ENCODE measurements at regions not wholly inside any gene's neighbourhood (a gene's known extent, or its start where the extent isn't known, plus 50 kb on each side); places are given as distances from the start of the nearest gene placed in this dataset.

DNA sequence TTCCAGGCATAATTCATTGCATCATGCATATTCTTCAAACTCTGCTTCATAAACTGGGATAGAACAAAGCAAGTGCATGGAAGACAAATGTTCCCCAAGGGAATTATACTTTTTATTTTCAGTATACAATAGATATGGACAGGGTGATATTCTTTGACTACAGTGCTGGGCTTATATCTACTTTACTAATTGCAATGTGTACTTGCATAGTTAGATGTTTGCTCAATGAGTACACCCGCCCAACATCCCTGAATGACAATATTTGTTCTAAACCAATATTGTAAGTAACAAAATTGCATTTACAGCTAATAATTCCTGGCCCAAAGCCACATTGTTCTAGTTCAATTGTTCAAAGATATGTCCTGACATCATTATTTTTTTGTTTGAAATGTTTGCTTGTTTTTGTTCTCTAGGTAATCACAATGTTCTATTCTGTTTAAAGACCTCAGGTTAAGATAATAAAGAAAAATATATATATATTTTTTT lies 171.4 kb downstream of the PTN start:
- H3K9me3 Mint-ChIP-seq = peaks cover 6 to 13% of the 10 kb centered on the region in 2 donors
- no peaks in the 10 kb centered on the region for H3K27me3 Mint-ChIP-seq
- DNase-seq (no peak), ATAC-seq (no peak)
- H3K4me1 Mint-ChIP-seq = no peaks in the 10 kb centered on the region
- H3K4me3 Mint-ChIP-seq = no peak overlapping the region
- H3K27ac Mint-ChIP-seq = no peak overlapping the region

DNA sequence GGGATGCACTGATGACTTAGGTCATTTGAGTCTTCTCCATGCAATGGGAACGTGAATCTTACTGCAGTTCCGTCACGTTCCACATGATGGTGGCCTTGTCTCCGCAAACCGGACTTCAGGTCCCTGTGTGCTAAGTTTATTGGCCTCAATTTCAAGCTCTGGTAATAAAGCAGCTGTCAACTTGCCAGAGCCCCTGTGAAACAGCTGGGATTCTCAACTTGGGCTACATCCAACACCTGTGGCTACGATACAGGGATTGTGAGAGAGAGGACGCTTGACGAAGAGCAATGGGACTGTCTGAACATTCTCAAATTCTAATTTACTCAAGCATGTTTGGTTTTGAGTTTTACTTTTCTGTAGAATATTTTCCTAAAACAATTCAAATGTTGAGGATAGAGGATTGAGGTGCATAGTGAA lies 174.2 kb downstream of the PTN start:
- no peaks in the 10 kb centered on the region for H3K27me3 Mint-ChIP-seq
- no peak for ATAC-seq

DNA sequence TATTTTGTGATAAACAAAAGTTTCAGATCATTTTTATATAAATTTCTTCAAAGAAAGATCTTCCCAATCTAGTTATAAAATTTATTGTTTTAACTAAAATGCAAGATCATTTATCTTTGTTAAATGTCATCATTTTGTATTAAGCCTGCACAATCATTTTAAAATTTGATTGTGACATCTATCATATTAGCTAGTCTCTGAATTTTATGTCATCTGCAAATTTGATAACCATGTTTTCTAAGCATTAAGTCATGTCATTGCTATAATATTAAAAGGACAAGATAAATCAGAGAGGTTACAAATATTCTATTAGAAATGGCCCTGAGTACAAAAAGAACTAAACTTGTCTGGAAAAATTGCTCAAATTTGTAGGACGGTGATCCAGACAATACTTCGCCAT lies 175.9 kb downstream of the PTN start:
- Mint-ChIP-seq H3K27ac (no peak overlapping the region), H3K4me1 (no peaks in the 10 kb centered on the region), H3K9me3 (peaks cover 6 to 10% of the 10 kb centered on the region in 2 donors), H3K27me3 (no peaks in the 10 kb centered on the region), H3K4me3 (no peak overlapping the region)
- DNase-seq (no peak), ATAC-seq (no peak)

More for the DNA sequence above, 174.2 kb downstream of the PTN start:
- no peak for DNase-seq
- Mint-ChIP-seq H3K4me1 (no peaks in the 10 kb centered on the region), H3K4me3 (no peak overlapping the region), H3K27ac (no peak overlapping the region), H3K9me3 (peaks cover 6 to 10% of the 10 kb centered on the region in 2 donors)

DNA sequence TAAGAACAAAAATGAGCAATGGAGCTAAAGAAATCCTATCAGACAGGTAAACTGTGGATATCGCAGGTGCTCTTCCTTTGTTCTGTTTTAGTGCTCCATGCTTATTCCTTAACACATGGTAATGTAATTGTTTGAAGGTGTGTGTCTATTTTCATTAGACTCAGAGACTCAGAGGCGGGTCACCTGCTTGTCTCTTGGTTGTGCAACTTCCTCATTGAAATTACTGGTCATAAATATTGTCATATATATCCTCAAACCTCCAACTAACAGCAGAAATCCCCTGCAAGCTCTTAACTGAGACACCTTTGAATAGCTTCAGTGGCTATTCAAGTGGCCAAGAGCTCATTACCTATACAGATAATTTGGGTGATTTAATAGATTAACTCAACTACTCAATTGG lies 177.2 kb downstream of the PTN start:
- no peak for ATAC-seq
- Mint-ChIP-seq H3K4me1 (no peaks in the 10 kb centered on the region), H3K27ac (no peak overlapping the region), H3K4me3 (no peak overlapping the region), H3K9me3 (peaks cover 7 to 10% of the 10 kb centered on the region in 2 donors), H3K27me3 (no peaks in the 10 kb centered on the region)
- DNase-seq = no peak

DNA sequence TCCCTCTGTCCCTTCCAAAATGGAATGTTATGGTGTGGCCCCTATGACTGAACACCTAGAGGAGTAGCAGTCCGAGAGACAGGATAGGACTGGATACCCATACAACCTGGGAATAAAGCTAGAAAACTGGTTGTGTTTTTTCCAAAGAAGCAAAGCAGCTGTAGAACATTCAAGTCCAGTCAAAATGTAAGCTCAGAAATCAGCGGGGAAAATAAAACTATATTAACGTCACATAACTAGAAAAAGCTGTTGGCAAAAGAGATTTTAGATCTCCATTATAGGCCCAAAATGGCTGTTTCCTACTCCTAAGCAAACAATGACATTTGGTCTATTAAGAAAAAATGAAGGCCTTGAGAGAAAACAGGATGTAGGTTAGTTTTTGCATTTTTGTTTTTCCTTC lies 177.7 kb downstream of the PTN start:
- H3K9me3 Mint-ChIP-seq = peaks cover 13 to 14% of the 10 kb centered on the region in 2 donors
- H3K4me1 Mint-ChIP-seq = no peaks in the 10 kb centered on the region
- ATAC-seq (no peak), DNase-seq (no peak)
- H3K27ac Mint-ChIP-seq = no peak overlapping the region
- no peak overlapping the region for H3K4me3 Mint-ChIP-seq
- no peaks in the 10 kb centered on the region for H3K27me3 Mint-ChIP-seq

DNA sequence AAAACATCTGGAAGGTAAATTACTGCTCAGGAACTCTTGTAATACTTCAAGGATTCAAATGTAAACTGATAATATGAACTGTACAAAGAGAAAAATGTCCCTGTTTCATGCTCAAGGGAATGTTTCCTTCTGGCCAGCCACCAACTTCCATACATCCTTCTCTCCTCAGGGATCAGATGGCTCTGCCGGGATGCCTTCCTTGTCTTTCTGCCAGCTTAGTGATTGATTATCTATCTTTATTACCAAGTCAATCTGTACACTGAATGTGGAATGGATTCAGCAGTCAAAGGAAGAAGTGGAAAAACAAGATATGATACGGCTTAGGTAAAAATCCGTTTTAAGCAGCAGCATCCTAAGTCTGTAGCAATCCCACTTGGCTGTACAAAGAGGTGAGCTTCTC lies 178.3 kb downstream of the PTN start:
- no peak overlapping the region for H3K27ac Mint-ChIP-seq
- DNase-seq = no peak
- peaks cover 15 to 17% of the 10 kb centered on the region in 2 donors for H3K9me3 Mint-ChIP-seq
- H3K4me1 Mint-ChIP-seq = no peaks in the 10 kb centered on the region
- H3K27me3 Mint-ChIP-seq = no peaks in the 10 kb centered on the region
- ATAC-seq = no peak
- no peak overlapping the region for H3K4me3 Mint-ChIP-seq

DNA sequence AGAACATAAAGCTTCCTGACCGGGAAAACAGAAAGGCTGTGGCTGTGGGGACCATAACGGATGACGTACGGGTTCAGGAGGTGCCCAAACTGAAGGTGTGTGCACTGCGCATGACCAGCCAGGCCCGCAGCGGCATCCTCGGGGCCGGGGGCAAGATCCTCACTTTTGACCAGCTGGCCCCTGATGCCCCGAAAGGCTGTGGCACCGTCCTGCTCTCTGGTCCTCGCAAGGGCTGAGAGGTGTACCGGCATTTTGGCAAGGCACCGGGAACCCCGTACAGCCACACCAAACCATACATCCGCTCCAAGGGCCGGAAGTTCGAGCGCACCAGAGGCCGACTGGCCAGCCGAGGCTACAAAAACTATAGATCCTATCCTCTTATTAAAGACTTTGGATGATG lies 179.3 kb downstream of the PTN start:
- no peak for ATAC-seq
- Mint-ChIP-seq H3K4me1 (no peaks in the 10 kb centered on the region), H3K27me3 (no peaks in the 10 kb centered on the region), H3K27ac (no peak overlapping the region), H3K4me3 (no peak overlapping the region), H3K9me3 (peaks cover 16 to 18% of the 10 kb centered on the region in 2 donors)
- DNase-seq = no peak

DNA sequence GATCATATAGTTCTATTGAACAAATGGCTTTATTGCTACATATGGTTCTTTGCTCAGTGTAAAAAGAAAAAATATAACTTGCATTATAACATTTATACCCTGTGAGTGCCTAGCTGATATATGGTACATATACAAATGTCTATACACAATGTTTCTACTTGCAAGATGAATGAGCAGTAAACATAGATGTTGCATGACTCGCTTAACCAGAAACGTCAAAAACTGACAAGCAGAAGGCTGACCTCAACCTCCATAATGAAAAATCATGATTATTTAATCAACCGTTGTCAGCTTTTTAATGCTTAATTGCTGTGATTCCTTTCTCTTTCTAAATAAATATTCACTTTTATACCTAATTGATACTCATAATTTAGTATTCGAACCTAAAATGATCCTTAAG lies 183.3 kb downstream of the PTN start:
- DNase-seq (no peak), ATAC-seq (no peak)
- Mint-ChIP-seq H3K9me3 (peaks cover 7 to 18% of the 10 kb centered on the region in 2 donors), H3K4me1 (no peaks in the 10 kb centered on the region), H3K4me3 (no peak overlapping the region), H3K27ac (no peak overlapping the region), H3K27me3 (no peaks in the 10 kb centered on the region)

DNA sequence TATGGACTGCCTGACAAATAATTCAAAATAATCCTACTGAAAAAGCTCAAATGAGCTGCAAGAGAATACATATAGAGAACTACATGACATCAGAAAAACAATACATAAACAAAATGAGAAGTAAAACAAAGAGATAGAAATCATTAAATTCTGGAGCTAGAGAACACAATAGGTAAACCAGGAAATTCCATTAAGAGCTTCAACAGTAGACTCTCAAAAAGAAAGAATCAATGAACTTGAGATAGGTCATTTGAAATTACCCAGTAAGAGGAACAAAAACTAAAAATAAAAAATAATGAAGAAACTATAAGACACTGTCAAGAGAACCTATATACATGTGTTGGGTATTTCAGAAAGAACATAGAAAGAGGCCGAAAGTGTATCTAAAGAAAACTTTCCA lies 186.3 kb downstream of the PTN start:
- DNase-seq (no peak), ATAC-seq (no peak)
- H3K4me3 Mint-ChIP-seq = no peak overlapping the region
- H3K9me3 Mint-ChIP-seq = peaks cover 12 to 22% of the 10 kb centered on the region in 2 donors
- no peaks in the 10 kb centered on the region for H3K27me3 Mint-ChIP-seq
- no peaks in the 10 kb centered on the region for H3K4me1 Mint-ChIP-seq
- H3K27ac Mint-ChIP-seq = no peak overlapping the region

DNA sequence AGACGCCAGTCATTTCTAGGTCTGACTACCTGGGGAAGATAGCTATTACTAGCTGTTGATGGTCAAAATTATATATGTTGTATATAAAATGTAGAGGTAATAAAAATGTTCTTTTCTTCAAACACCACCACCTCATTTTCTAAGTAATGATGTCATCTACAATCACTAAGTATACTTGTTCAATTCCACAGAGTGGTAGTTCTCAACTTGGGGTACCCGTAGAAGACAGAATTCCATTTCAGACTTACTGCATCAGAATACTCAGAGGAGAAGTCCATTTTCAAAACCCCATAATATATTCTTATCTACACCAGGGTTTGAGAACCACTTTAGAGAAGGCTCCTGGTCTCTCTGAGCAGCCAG lies 191.9 kb downstream of the PTN start:
- no peak overlapping the region for H3K4me3 Mint-ChIP-seq
- ATAC-seq = no peak
- no peaks in the 10 kb centered on the region for H3K27me3 Mint-ChIP-seq
- no peaks in the 10 kb centered on the region for H3K4me1 Mint-ChIP-seq
- H3K27ac Mint-ChIP-seq = no peak overlapping the region
- no peak for DNase-seq
- peaks cover 7 to 12% of the 10 kb centered on the region in 2 donors for H3K9me3 Mint-ChIP-seq

DNA sequence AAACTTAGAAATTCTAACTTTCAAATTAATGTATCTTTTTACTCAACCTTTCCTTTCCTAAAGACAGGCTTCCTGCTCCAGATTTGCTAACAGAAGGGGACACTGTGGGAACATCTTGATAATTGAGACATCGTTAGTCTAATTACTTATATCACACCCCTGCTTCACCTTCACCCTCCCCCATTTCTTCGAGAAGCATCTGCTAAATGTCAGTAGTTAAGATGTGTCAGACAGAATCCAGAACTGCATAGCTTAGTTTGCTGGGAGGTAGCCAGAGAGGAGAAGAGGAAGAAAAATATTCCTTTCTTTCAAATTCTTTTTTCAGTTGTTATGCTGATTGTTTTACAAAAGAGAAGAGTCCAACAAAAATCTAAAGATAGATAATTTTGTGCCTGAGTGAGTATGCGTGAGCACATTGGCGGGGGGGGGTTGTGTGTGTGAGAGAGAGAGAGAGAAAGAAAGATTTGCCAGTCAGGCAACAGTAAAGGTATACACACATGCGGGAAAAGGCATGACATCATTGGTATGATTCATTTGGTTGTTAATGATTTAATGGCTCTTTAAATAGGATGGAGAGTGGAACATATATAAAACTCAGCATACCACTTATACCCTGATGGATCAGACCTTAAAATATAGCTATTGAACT lies 192.4 kb downstream of the PTN start:
- DNase-seq = no peak
- H3K27ac Mint-ChIP-seq = no peak overlapping the region
- H3K4me1 Mint-ChIP-seq = no peaks in the 10 kb centered on the region
- peaks cover 7 to 13% of the 10 kb centered on the region in 2 donors for H3K9me3 Mint-ChIP-seq
- H3K27me3 Mint-ChIP-seq = no peaks in the 10 kb centered on the region
- ATAC-seq = no peak
- H3K4me3 Mint-ChIP-seq = no peak overlapping the region

DNA sequence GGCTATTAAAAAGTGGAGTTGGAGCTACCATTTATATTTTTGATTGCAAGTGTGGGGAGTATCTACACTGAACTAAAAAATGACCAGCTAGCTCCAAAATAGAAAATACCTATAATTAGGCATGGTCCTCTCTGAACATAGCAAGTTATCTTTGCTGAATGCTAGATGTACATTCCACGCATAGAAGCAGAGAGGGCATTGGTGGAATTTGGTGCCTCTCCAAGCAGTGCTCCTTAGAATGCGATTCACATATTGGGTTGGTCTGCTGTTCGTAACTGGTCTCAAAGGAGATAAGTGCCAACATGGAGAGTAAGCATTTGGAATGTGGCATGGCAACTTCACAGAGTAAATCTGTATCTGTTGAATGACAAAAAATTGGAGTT lies 196.2 kb downstream of the PTN start:
- DNase-seq (no peak), ATAC-seq (no peak)
- H3K9me3 Mint-ChIP-seq = peaks cover 0 to 8% of the 10 kb centered on the region in 2 donors

DNA sequence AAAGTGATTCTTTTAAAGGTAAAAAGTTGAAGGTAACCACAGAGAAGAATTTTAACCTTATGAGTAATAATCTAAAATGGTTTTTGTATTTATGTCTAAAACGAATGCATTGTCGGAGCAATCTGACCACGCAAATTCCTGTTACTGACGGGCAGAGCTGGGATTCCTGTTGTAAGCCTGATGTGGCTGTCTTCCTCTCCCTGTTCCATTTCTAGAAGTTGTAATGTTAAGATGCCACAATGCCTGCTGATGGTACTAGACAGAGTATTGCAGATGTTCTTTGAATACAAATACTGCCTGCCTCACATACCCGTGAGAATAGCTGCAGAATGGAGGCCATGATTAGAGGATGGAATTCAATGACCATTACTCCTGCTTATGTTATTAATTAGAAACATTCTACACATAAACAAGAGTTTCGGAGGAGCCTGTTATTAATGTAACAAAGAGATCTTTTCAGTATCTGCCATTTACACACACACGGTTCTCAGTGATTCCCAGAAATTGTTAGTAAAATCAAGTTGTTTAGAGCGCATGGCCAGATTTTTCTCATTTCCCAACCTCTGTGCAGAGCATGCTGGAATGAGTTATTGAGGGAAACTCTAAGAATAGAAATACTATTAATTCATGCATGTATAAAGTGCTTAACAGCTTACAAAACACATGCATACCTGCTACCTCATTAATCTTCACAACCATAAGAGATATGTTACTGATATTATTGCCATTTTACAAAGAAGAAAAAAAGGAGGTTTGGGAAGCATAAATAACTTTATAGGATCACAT lies 196.8 kb downstream of the PTN start:
- Mint-ChIP-seq H3K9me3 (peaks cover 0 to 8% of the 10 kb centered on the region in 2 donors), H3K4me1 (no peaks in the 10 kb centered on the region), H3K27me3 (no peaks in the 10 kb centered on the region), H3K27ac (no peak overlapping the region), H3K4me3 (no peak overlapping the region)
- DNase-seq = no peak
- no peak for ATAC-seq

More for the DNA sequence above, 196.2 kb downstream of the PTN start:
- Mint-ChIP-seq H3K4me1 (no peaks in the 10 kb centered on the region), H3K4me3 (no peak overlapping the region), H3K27ac (no peak overlapping the region), H3K27me3 (no peaks in the 10 kb centered on the region)

DNA sequence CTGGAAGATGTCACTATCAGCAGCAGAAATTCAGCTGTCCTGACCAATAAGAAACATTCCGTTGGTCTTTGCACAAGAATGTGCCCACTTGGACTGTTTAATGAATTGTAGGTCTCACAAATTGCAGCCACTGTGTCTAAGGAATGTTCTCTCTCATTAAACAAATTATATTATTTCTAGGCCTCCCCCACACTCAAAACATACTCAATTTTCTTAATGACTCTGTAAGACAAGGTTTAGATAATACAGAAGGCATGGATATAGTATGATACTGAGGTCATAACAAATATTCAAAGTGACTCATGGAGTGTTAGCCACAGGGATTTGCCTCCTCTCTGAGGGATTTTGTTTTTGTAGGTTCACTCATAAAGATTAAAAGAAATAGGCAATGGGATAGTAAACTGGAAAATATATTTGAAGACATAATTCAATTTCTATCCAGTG lies 197.5 kb downstream of the PTN start:
- Mint-ChIP-seq H3K27me3 (no peaks in the 10 kb centered on the region), H3K27ac (no peak overlapping the region), H3K4me1 (no peaks in the 10 kb centered on the region), H3K9me3 (peaks cover 0 to 8% of the 10 kb centered on the region in 2 donors), H3K4me3 (no peak overlapping the region)
- DNase-seq = no peak
- ATAC-seq = no peak

DNA sequence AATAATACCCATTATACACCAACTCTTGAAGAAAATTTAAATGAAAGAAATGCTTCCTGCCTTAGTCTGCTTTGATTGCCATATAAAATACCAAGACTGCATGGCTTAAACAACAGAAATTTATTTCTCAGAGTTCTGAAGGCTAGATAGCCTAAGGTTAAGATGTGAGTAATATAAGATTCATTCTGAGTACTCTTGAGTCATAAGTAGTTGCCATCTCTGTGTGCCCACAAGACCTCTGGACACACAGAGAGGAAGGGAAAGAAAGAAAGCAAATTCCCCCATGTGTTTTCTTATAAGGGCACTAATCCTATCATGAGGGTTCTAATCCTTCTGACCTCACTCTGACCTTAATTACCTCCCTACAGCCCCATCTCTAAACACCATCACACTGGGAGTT lies 201.2 kb downstream of the PTN start:
- Mint-ChIP-seq H3K4me3 (no peak overlapping the region), H3K27ac (no peak overlapping the region), H3K9me3 (peaks cover 0 to 10% of the 10 kb centered on the region in 2 donors), H3K27me3 (no peaks in the 10 kb centered on the region), H3K4me1 (no peaks in the 10 kb centered on the region)
- no peak for ATAC-seq
- DNase-seq = no peak

DNA sequence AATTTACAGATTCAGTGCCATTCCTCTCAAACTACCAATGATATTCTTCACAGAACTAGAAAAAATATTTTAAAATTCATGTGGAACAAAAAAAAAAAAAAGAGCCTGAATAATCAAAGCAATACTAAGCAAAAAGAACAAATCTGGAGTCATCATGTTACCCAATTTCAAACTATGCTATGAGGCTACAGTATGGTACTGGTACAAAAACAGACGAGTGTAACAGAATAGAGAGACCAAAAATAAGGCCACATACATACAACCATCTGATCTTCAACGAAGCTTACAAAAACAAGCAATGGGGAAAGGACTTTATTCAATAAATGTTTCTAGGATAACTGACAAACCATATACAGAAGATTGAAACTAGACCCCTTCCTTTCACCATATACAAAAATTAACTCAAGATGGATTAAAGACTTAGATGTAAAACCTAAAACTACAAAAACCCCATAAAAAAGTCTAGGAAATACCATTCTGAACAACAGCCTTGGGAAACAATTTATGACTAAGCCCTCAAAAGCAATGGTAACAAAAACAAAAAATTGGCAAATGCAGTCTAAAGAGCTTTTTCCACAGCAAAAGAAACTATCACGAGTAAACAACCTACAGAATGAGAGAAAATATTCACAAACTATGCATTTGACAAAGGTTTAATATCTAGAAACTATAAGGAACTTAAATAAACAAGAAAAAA lies 207.7 kb downstream of the PTN start:
- ATAC-seq (no peak), DNase-seq (no peak)
- H3K27me3 Mint-ChIP-seq = no peaks in the 10 kb centered on the region
- H3K4me3 Mint-ChIP-seq = no peak overlapping the region
- no peak overlapping the region for H3K27ac Mint-ChIP-seq
- H3K9me3 Mint-ChIP-seq = peaks cover 10 to 15% of the 10 kb centered on the region in 2 donors
- no peaks in the 10 kb centered on the region for H3K4me1 Mint-ChIP-seq

Data from stimulated activated naive CD8-positive, alpha-beta T cell treated with anti-CD3 and anti-CD28 coated beads, Interleukin-15, amount 100 ng/mL, for 72 hours (primary cell).